Lung (tissue), 11 donors: ENCODE measurements at regions not wholly inside any gene's neighbourhood (a gene's known extent, or its start where the extent isn't known, plus 50 kb on each side); places are given as distances from the start of the nearest gene placed in this dataset.

Source experiments
- ATAC-seq: fragments of 200-7000 bp; cut with Tn5 transposase; one replicate; pipeline ENCODE4 v1.9.1; 2020; ENCODE audit warnings: moderate number of reproducible peaks; ENCODE audit not compliant: insufficient read depth, low FRiP score
- DNase-seq, 3 donors: peaks; one replicate each; pipeline ENCODE4 v3.0.0-alpha.2; 2013 to 2017
- H3K27ac ChIP-seq, 2 donors: one replicate each; pipeline ENCODE4 v1.5.1; 2013; ENCODE audit warnings: mild to moderate bottlenecking in 2 of 2, moderate library complexity in 2 of 2, control low read depth in 1 of 2, inconsistent platforms in 1 of 2, low read depth in 1 of 2, low read length in 1 of 2
- H3K27me3 ChIP-seq, 3 donors: one replicate each; pipeline ENCODE4 v1.5.1; 2013; ENCODE audit warnings: low read length in 2 of 3; ENCODE audit not compliant: control insufficient read depth in 3 of 3, insufficient read depth in 3 of 3
- H3K36me3 ChIP-seq, 4 donors: one replicate each; pipeline ENCODE4 v1.5.1; 2013; ENCODE audit warnings: low read length in 4 of 4, mild to moderate bottlenecking in 1 of 4, moderate library complexity in 1 of 4; ENCODE audit not compliant: control insufficient read depth in 4 of 4, insufficient read depth in 4 of 4
- H3K4me1 ChIP-seq, 5 donors: one replicate each; pipeline ENCODE4 v1.5.1; 2013; ENCODE audit warnings: low read length in 5 of 5, mild to moderate bottlenecking in 2 of 5, moderate library complexity in 1 of 5; ENCODE audit not compliant: control insufficient read depth in 5 of 5, insufficient read depth in 5 of 5
- H3K4me3 ChIP-seq: one replicate; pipeline ENCODE4 v1.5.1; 2013; ENCODE audit warnings: mild to moderate bottlenecking, control low read depth, moderate library complexity
- H3K9ac ChIP-seq, 2 donors: one replicate each; pipeline ENCODE4 v1.5.1; 2013; ENCODE audit warnings: low read length in 2 of 2, control low read depth in 1 of 2; ENCODE audit not compliant: insufficient read depth in 1 of 2
- H3K9me3 ChIP-seq, 4 donors: one replicate each; pipeline ENCODE4 v1.5.1; 2013; ENCODE audit warnings: low read length in 3 of 4, mild to moderate bottlenecking in 1 of 4, moderate library complexity in 1 of 4; ENCODE audit not compliant: control insufficient read depth in 4 of 4, insufficient read depth in 3 of 4
- CTCF ChIP-seq: IDR thresholded peaks from 2 replicates; pipeline ENCODE4 v1.5.1; 2012; ENCODE audit warnings: mild to moderate bottlenecking; ENCODE audit errors: control extremely low read depth, extremely low read depth
- WGBS, 2 donors: extraction: QIAGEN DNeasy Blood & Tissue Kit; methylation state at CpG; one replicate each; pipeline ENCODE4 v1.1.7; 2013; 5-methylcytosine and 5-hydroxymethylcytosine counted together
- donor health status: control.
- donor health status: control.
- donor health status: Bipolar disorder and iron deficiency.
- donor health status: healthy.
- donor health status: DM: yes; HTN: yes; CAD: no.

DNA sequence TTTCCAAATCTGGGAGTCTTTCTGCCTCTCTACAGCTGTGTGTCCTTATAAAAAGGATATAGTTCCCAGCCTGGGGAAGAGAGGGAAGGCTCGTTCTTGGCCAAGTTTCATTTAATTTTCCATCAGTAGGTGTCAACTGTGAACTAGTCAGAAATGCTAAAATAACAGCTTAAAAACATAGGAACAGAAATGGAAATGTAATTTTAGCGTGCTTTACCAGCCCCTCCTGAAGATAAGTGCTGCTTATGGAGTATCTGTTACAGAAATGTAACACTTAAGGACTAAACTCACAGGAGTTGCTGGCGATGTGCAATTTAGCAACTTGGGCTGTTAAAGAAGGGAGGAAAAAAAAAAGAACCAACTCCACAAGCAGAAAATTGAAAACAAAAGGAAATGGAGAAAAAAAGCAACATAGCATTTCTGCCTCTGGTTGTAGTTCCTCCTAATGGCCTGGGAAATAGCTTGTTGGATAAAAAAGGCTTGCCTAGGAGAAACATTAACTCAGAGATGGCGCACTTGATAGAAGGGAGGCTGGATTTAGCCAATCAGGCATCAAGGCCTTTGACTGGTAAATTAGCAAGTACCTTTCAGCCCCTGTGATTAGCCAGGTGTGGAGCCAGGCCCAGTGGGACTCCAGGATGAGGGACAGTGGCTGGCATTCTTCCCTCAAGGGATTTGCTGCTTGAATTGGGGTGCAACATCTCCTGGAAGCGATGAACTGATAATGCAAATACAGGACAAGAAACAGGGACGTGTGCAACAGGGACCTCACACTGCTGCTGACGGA lies 84.3 kb downstream of the RPLP1 start:
- Histone ChIP-seq H3K27me3 (no peaks in the 10 kb centered on the region), H3K9ac (no peak overlapping the region), H3K27ac (no peak overlapping the region), H3K4me3 (no peak overlapping the region), H3K4me1 (peaks cover 0 to 14% (median 0%) of the 10 kb centered on the region in 5 donors), H3K9me3 (peaks cover 0 to 3% (median 0%) of the 10 kb centered on the region in 4 donors), H3K36me3 (no peaks in the 10 kb centered on the region)
- ATAC-seq (no peak), DNase-seq (peak in 1 of 3 donors; percentile 55)
- no peak for TF ChIP-seq CTCF
- 78 to 88% methylated on average over 7 of the region's 7 CpGs for WGBS, 2 donors

GRCh38 chr15:69537901-69538300 lies 85.3 kb downstream of the RPLP1 start:
- ATAC-seq (no peak), DNase-seq (no peak)
- 97 to 98% methylated on average over 1 of the region's 1 CpG for WGBS, 2 donors
- no peak overlapping the region for H3K27ac ChIP-seq
- TF ChIP-seq CTCF, result no peak
- peaks cover 0 to 10% (median 0%) of the 10 kb centered on the region in 5 donors for H3K4me1 ChIP-seq
- H3K27me3 ChIP-seq, result no peaks in the 10 kb centered on the region
- H3K9ac ChIP-seq, result no peak overlapping the region
- H3K9me3 ChIP-seq, result peaks cover 0 to 3% (median 0%) of the 10 kb centered on the region in 4 donors
- H3K4me3 ChIP-seq, result no peak overlapping the region
- H3K36me3 ChIP-seq, result no peaks in the 10 kb centered on the region

- Histone ChIP-seq H3K27me3 (no peaks in the 10 kb centered on the region), H3K27ac (no peak overlapping the region), H3K36me3 (no peaks in the 10 kb centered on the region), H3K4me1 (peaks cover 0 to 10% (median 0%) of the 10 kb centered on the region in 5 donors), H3K9ac (no peak overlapping the region), H3K4me3 (no peak overlapping the region), H3K9me3 (peaks cover 0 to 3% (median 0%) of the 10 kb centered on the region in 4 donors)
- WGBS, 2 donors, result 86 to 98% methylated on average over 5 of the region's 5 CpGs
- DNase-seq (no peak), ATAC-seq (no peak)
- TF ChIP-seq CTCF, result no peak
These were observed 85.8 kb downstream of the RPLP1 start for GRCh38 chr15:69538379-69538778.
